GM12891 (cell line): ENCODE measurements at regions not wholly inside any gene's neighbourhood (a gene's known extent, or its start where the extent isn't known, plus 50 kb on each side); places are given as distances from the start of the nearest gene placed in this dataset.

ENCODE experiments used
- PAX5 ChIP-seq: IDR thresholded peaks from 2 replicates; pipeline ENCODE4 v1.6.1; 2011; ENCODE audit warnings: low read length, moderate library complexity, mild to moderate bottlenecking; ENCODE audit not compliant: insufficient read depth, severe bottlenecking
- POLR2A ChIP-seq: IDR thresholded peaks from 2 replicates; pipeline ENCODE4 v1.6.1; 2011; ENCODE audit warnings: low read depth, low read length, control low read depth
- POLR2AphosphoS5 ChIP-seq: IDR thresholded peaks from 2 replicates; pipeline ENCODE4 v1.6.1; 2011; ENCODE audit warnings: low read depth, low read length, control low read depth
- POU2F2 ChIP-seq: IDR thresholded peaks from 2 replicates; pipeline ENCODE4 v1.6.1; 2011; ENCODE audit warnings: low read depth, mild to moderate bottlenecking, control low read depth, low read length, moderate library complexity
- SPI1 ChIP-seq: IDR thresholded peaks from 2 replicates; pipeline ENCODE4 v1.6.1; 2011; ENCODE audit warnings: low read depth, low read length, control low read depth
- TAF1 ChIP-seq: IDR thresholded peaks from 2 replicates; pipeline ENCODE4 v1.6.1; 2011; ENCODE audit warnings: low read depth, low read length, control low read depth

GRCh38 chr5:68480335-68480940, 264.9 kb downstream of the PIK3R1 start:
- no peak for TF ChIP-seq TAF1
- TF ChIP-seq POLR2A: no peak
- no peak for TF ChIP-seq POLR2AphosphoS5
- TF ChIP-seq PAX5: no peak
- no peak for TF ChIP-seq SPI1
- no peak for TF ChIP-seq POU2F2
